GM19351 (cell line): ENCODE measurements at regions not wholly inside any gene's neighbourhood (a gene's known extent, or its start where the extent isn't known, plus 50 kb on each side); places are given as distances from the start of the nearest gene placed in this dataset.

Experiments used
- ATAC-seq: cut with Tn5 transposase; IDR thresholded peaks from one replicate; pipeline ENCODE4 v1.9.1; 2021; ENCODE audit warnings: mild to moderate bottlenecking, moderate library complexity; ENCODE audit not compliant: unreplicated experiment

- no peak for ATAC-seq
Observed at GRCh38 chr20:60407938-60408337, 449.7 kb downstream of the CDH26 start.

- no peak for ATAC-seq
Observed at GRCh38 chr20:60408435-60408834, 450.2 kb downstream of the CDH26 start.

- no peak for ATAC-seq
Observed at GRCh38 chr20:60410618-60411264, 452.5 kb downstream of the CDH26 start.

- ATAC-seq = no peak
Observed at GRCh38 chr20:60411813-60412212, 453.6 kb downstream of the CDH26 start.

GRCh38 chr20:60420676-60421229 is 462.5 kb downstream of the CDH26 start:
- no peak for ATAC-seq

GRCh38 chr20:60422848-60423247 is 464.6 kb downstream of the CDH26 start:
- no peak for ATAC-seq

- no peak for ATAC-seq
Observed at GRCh38 chr20:60424267-60424902, 466.2 kb downstream of the CDH26 start.

GRCh38 chr20:60427516-60427915 is 469.3 kb downstream of the CDH26 start:
- ATAC-seq = no peak

- no peak for ATAC-seq
Observed at GRCh38 chr20:60428651-60429050, 470.4 kb downstream of the CDH26 start.

- no peak for ATAC-seq
Observed at GRCh38 chr20:60430516-60431001, 472.3 kb downstream of the CDH26 start.

- no peak for ATAC-seq
Observed at GRCh38 chr20:60431349-60431748, 473.1 kb downstream of the CDH26 start.

GRCh38 chr20:60437418-60437817 is 479.2 kb downstream of the CDH26 start:
- no peak for ATAC-seq

GRCh38 chr20:60446267-60447111 is 488.3 kb downstream of the CDH26 start:
- ATAC-seq = peak; percentile 87

- ATAC-seq = no peak
Observed at GRCh38 chr20:60447703-60448102, 489.5 kb downstream of the CDH26 start.

- no peak for ATAC-seq
Observed at GRCh38 chr20:60453388-60454246, 495.4 kb downstream of the CDH26 start.

GRCh38 chr20:60454491-60454890 is 496.3 kb downstream of the CDH26 start:
- ATAC-seq = no peak

GRCh38 chr20:60455272-60455671 is 497.0 kb downstream of the CDH26 start:
- ATAC-seq = no peak

GRCh38 chr20:60459212-60459611 is 501.0 kb downstream of the CDH26 start:
- ATAC-seq = no peak

GRCh38 chr20:60461993-60462392 is 503.8 kb downstream of the CDH26 start:
- ATAC-seq = no peak

GRCh38 chr20:60463798-60464197 is 505.6 kb downstream of the CDH26 start:
- ATAC-seq = no peak
